Embryonic facial prominence (tissue), 1 donor: ENCODE measurements at regions not wholly inside any gene's neighbourhood (a gene's known extent, or its start where the extent isn't known, plus 50 kb on each side); places are given as distances from the start of the nearest gene placed in this dataset.

ENCODE experiments used
- DNase-seq: peaks from one replicate; pipeline ENCODE4 v3.0.0-alpha.2; 2016; ENCODE audit errors: extremely low spot score

DNA sequence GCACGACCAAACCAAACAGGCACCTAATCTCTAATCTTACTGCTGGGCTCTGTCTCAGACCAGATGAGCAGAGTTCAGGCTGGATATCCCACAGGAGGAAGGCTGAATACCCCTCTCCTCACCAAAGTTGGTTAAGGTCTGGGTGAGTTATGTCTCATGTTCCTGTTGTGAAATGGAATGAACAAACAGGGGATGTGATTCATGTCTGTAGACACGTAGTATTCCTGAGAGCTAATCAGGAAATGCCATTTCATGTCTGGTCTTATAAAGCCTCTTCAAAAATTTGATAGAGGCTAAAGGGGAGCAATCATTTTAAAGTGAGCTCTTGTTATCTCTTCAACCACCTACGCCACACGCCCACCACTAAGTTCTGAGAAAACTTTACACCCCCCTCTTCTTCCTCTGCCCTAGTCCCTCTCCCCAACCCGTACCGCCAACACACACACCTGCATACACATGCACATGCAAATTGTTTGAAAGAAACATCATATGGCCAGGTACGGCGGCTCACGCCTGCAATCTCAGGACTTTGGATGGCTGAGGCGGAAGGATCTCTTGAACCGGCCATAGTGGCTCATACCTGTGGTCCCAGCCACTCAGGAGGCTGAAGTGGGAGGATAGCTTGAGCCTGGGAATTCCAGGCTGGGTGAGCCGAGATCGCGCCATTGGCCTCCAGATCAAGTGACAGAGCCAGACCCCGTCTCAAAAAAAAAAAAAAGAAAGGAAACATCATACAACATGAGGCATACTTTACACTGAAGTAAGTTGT lies 69.8 kb upstream of the RAI14 start:
- DNase-seq, result no peak

DNA sequence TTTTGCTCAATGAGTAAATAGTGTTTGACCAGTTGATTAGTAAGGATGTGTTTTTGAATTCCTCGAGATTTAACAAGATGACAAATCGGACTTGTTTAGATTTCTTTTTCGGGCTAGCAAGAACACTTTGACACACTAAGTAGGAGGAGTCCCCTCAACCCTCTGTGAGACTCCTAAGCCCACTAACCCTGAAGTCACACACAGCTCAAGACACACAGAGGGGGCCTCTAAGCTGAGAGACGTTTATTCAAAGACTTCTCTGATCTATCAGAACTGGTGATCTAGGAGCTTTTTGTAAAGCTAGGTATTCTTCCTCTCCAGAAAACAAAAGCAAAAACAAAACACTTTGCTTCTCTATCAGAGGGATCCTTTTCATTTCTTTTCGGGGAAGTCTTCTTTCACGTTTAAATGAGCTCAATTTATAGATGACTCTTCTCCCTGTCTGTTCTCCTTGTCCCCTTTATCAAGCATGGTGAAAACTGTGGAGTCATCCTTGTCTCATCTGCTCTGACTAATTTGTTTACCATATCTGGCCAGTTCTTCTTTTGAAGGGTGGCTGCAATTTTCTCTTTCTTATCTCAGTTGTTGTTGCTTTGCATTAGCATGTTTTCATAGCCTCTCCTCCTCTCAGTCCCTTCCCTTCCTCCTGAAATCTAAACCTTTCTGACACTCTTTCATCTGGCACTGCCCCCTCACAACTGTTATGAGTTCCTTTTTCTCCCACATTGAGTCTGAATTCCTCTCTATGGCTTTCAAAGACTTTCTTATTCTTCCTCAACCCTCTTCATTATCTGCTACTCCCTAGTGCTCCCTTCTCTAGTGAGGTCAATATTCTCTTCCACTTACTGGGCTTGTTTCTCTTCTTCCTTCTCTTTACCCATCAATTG lies 68.5 kb upstream of the RAI14 start:
- no peak for DNase-seq

DNA sequence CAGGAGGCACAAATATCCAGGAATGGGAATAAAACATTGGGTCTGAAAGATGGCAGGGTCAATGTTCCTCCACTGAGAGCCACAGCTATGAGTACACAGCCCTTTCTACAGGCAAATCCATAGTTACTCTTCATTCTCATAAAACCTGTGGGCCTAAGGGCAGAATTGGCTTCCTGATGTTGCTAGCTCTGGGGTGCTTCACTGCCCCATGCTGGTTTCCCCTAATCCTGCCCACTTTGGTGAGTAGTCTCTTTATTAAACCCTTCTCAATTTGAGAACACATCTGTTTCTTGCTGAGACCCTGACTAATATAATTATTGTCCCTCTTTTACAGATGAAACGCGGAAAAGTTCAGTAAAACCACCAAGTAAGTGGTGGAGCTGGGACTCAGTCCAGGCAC lies 66.3 kb upstream of the RAI14 start:
- no peak for DNase-seq

DNA sequence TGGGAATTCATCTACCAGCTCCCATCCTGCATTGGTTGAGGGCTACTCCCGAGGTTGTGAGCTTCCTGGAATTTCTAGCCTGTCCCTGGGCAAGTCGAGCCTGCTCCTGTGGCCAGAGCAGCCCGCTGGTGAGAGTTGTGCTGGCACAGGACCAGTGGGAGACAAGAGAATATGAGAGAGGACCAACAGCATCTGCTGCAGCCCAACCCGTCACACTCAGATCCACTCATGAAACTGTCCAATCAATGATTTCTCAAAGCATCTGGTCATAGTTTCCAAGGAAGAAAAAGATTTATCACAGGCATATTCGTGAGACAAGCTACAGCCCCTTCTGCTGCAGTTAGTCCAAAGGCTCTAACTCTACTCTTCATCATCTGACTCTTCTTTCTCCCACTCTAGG lies 64.4 kb upstream of the RAI14 start:
- no peak for DNase-seq

DNA sequence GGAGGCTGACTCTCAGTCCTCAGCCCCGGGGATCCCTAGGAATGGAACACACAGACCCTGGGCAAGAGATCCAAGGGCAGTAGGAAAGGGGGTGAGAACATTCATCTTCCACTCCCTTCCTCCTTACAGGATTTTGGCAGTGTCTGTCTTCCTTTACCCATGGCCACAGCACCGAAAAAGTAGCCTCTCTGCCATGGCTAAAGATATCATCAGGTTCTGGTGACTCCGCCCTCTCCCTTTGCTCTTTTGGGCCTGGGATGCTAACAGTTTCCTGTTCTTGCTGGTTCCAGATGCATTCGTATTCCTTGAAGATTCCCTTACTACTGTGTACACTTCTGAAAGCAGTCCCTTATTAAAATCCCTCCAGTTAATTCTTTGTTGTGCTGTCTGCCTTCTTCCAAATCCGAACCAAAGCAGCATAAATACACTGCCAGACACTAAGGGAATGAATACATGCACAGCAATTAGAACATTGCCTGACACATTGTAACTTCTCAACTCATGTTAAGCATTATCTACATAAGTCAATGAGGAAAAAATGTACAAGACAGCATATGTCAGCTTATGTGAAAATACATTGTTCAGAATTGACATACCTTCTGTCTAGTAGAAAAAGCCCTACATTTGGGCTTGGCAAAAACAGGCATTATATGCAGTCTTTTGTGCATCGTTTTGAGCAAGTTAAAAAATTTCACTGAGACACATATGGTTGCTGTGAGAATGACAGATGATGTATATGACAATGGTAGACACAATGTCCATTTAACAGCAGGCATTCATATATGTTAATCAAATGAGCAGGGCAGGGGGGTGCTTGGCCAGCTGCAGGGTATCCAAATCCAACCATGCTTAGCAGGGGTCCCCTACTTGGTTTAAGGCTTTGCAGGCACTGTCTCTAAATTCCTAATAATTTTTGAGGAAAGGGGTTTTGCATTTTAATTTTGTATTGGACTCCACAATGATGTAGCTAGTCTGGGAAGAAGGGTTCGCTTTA lies 58.8 kb upstream of the RAI14 start:
- DNase-seq, result no peak

DNA sequence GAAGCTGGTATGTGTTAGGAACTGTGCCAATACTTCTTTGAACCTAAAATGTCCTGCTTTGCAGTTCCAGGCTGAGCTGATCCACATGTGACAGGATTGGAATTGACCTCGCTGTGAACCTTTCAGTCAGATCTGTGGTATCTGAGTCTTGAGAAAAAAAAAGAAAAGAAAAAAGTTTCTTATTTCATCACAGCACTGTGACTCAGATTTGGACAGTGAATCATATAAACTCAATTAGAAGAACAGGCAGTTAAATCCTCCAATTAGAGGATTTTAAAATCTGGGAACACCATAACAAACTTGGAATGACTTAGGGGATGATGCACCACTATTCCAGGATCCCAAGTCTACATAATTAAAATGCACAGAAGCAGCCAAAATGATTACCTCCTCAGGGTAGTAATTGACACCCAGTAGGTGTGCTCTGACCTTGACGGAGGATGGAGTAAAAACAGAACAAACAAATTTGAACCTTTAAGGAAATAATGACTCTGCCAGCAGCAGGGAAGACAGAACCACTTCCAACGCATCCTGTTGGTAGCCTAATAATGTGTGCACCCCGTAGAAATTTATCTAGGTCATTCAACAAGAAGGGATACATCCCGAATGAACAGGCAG lies 57.8 kb upstream of the RAI14 start:
- no peak for DNase-seq

DNA sequence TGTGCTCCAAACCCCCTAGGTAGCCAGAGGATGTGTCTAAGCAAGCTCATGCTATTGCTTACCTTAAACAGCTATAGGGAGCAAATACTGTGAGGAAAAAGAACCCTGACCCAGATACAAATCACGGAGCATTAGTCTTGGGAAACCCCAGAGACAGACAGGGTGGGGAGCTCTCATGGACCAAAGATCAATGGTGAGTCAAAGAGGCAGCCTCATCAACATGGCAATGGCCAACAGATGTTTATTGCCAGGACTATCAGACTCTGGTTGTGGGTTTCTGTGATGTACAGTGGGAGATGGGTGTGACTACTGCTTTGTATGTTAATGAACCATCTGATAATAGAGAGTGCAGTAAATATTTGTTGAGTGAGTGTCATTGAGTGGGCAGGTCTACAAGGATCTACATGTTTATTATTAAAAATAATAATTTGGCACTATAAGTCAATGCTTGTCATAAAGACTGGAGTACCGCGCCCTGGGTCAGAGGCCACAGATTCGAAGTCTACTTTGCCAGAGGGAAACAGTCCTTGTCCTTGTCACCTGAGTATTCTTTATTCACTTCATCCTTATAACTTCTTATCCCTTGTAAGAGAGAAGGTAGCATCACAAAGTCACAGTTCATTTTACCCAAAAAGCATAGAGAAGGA lies 56.5 kb upstream of the RAI14 start:
- DNase-seq, result no peak

DNA sequence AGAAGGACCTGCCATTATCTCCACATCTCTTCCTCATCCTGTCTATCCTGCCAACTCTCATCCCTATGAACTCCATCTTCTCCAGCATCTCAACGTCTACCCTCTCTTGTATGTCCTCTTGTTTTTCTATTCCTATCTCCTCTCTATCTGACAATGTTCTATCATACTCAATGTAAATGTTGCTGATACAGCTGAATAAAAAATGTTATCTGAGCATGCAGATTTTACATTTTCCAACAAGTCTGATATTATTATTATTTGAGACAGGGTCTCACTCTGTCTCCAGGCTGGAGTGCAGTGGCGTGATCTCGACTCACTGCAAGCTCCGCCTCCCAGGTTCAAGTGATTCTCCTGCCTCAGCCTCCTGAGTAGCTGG lies 56.0 kb upstream of the RAI14 start:
- DNase-seq, result no peak

DNA sequence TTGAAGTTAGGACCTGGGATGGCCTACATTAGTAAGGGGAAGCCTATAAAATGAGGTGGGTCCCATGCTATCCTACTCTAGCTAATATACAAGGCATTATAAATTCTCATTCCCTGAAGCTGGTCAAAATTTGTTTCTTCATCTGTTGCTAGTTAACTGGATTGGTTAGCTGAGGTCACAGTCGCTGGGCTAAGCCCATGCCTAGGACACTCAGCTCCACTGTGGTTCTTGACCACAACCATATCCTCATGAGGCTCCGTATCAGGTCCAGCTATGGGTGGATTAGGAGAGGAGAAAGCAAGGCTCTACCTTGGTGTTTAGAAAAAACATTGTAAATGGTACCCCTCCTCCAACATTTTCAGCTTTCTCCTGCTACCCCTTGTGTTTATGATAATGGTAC lies 52.8 kb upstream of the RAI14 start:
- DNase-seq, result no peak

DNA sequence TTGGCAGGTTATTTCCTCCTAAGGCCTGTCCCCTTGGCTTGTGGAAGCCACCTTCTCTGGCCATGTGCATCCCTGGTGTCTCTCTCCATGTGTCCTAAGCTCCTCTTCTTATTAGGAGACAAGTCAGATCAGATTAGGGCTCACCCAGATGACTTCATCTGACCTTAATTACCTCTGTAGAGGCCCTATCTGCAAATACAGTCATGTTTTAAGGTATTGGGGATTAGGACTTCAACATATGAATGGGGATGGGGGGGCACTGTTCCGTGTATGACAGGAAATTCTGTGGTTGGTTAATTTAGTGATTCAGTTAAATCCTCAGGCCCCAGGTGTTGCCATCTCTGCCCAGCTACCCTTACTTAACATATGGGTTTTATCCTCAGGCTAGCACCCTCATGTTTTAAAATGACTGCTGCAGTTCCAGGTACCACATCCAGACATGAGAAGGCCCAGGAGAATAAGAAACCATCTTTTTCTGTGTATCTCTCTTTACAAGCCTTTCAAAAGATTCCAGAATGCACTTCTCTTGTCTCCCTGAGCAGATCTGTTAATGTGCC lies 51.9 kb upstream of the RAI14 start:
- no peak for DNase-seq

DNA sequence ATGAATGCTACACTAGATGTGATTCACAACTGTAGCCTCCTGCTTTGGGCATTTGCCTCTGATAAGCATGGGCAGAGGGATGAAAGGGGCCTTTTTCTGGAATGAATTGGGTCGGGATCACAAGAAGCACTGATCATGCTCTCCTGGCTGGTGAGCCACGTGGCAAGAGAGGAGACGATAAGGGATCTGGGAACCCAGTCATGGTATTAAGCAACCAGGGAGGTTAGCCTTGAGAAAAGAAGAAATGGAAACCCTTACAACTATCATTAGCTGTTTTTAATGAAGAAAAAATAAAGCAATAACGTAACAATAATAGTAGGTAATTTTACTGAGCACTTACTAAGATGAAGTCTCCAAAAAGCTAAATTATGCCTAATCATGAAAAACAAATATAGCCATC lies 50.0 kb upstream of the RAI14 start:
- no peak for DNase-seq
